ENCODE measurements at regions not wholly inside any gene's neighbourhood (a gene's known extent, or its start where the extent isn't known, plus 50 kb on each side); places are given as distances from the start of the nearest gene placed in this dataset.

- TF ChIP-seq FOXM1 (IDR thresholded peaks at IDR 0.05; ENCODE audit: borderline replicate concordance, low read depth) (no peak), EP300 (IDR thresholded peaks at IDR 0.05; ENCODE audit: borderline replicate concordance) (no peak), NFIC (IDR thresholded peaks at IDR 0.05) (no peak), TCF12 (IDR thresholded peaks at IDR 0.05; ENCODE audit: low read depth) (no peak), REST (IDR thresholded peaks at IDR 0.05; ENCODE audit: low read depth) (no peak), TEAD4 (IDR thresholded peaks at IDR 0.05) (no peak), CREB1 (IDR thresholded peaks at IDR 0.05; ENCODE audit: low read depth) (no peak), CEBPB (IDR thresholded peaks at IDR 0.05) (no peak), ZBTB7A (IDR thresholded peaks at IDR 0.05; ENCODE audit: low read depth) (no peak), TAF1 (IDR thresholded peaks at IDR 0.05; ENCODE audit: low read depth) (no peak), RAD21 (IDR thresholded peaks at IDR 0.05; ENCODE audit: low read depth) (no peak), YY1 (IDR thresholded peaks at IDR 0.05; ENCODE audit: low read depth) (no peak), EGR1 (IDR thresholded peaks at IDR 0.05) (no peak)
- TF ChIP-seq, protein P1, sequence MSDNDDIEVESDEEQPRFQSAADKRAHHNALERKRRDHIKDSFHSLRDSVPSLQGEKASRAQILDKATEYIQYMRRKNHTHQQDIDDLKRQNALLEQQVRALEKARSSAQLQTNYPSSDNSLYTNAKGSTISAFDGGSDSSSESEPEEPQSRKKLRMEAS (IDR thresholded peaks at IDR 0.05): no peak
- TF ChIP-seq, protein P2, sequence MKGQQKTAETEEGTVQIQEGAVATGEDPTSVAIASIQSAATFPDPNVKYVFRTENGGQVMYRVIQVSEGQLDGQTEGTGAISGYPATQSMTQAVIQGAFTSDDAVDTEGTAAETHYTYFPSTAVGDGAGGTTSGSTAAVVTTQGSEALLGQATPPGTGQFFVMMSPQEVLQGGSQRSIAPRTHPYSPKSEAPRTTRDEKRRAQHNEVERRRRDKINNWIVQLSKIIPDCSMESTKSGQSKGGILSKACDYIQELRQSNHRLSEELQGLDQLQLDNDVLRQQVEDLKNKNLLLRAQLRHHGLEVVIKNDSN (IDR thresholded peaks at IDR 0.05): no peak
Measured at GRCh38 chr3:29100292-29100691, 180.6 kb upstream of the RBMS3 start.

DNA sequence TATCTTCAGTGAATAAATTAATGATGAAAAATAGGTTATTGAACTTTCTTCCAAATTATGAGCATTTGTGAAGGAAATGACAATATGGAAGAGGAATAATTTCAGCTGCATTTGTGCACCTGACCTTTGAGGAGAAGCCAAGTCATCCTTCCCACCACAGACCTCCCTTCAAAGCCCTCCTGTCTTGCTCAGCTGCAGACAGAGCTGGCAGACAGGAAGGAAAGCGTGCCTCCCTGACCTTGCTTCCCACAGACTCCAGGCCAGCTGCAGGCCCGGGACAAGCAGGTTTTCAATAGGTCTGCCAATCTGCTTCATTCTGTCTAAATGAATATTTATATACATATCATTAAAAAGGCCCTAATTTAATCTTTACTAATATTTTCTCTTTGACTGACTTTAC lies 152.9 kb upstream of the RBMS3 start:
- TF ChIP-seq FOXM1 (IDR thresholded peaks at IDR 0.05; ENCODE audit: borderline replicate concordance, low read depth) (no peak), CREB1 (IDR thresholded peaks at IDR 0.05; ENCODE audit: low read depth) (no peak), TCF12 (IDR thresholded peaks at IDR 0.05; ENCODE audit: low read depth) (no peak), CEBPB (IDR thresholded peaks at IDR 0.05) (no peak), TEAD4 (IDR thresholded peaks at IDR 0.05) (no peak), NFIC (IDR thresholded peaks at IDR 0.05) (no peak), REST (IDR thresholded peaks at IDR 0.05; ENCODE audit: low read depth) (no peak), TAF1 (IDR thresholded peaks at IDR 0.05; ENCODE audit: low read depth) (no peak), EGR1 (IDR thresholded peaks at IDR 0.05) (no peak), YY1 (IDR thresholded peaks at IDR 0.05; ENCODE audit: low read depth) (no peak)
- TF ChIP-seq, protein P2 (IDR thresholded peaks at IDR 0.05): no peak

GRCh38 chr3:29137601-29138000 lies 143.3 kb upstream of the RBMS3 start:
- TF ChIP-seq, protein P2 (IDR thresholded peaks at IDR 0.05): no peak
- TF ChIP-seq, protein P1 (IDR thresholded peaks at IDR 0.05): no peak
- TF ChIP-seq NFIC (IDR thresholded peaks at IDR 0.05): no peak
- TF ChIP-seq TEAD4 (IDR thresholded peaks at IDR 0.05): no peak
- no peak for TF ChIP-seq EGR1 (IDR thresholded peaks at IDR 0.05)
- no peak for TF ChIP-seq CEBPB (IDR thresholded peaks at IDR 0.05)
- no peak for TF ChIP-seq ZBTB7A (IDR thresholded peaks at IDR 0.05; ENCODE audit: low read depth)
- TF ChIP-seq CREB1 (IDR thresholded peaks at IDR 0.05; ENCODE audit: low read depth): no peak
- no peak for TF ChIP-seq TCF12 (IDR thresholded peaks at IDR 0.05; ENCODE audit: low read depth)
- no peak for TF ChIP-seq FOXM1 (IDR thresholded peaks at IDR 0.05; ENCODE audit: borderline replicate concordance, low read depth)
- no peak for TF ChIP-seq REST (IDR thresholded peaks at IDR 0.05; ENCODE audit: low read depth)
- no peak for TF ChIP-seq RAD21 (IDR thresholded peaks at IDR 0.05; ENCODE audit: low read depth)
- no peak for TF ChIP-seq TAF1 (IDR thresholded peaks at IDR 0.05; ENCODE audit: low read depth)
- TF ChIP-seq YY1 (IDR thresholded peaks at IDR 0.05; ENCODE audit: low read depth): no peak
- no peak for TF ChIP-seq EP300 (IDR thresholded peaks at IDR 0.05; ENCODE audit: borderline replicate concordance)

- TF ChIP-seq RAD21 (IDR thresholded peaks at IDR 0.05; ENCODE audit: low read depth) (no peak), CEBPB (IDR thresholded peaks at IDR 0.05) (peak; percentile 85), REST (IDR thresholded peaks at IDR 0.05; ENCODE audit: low read depth) (no peak)
Measured at GRCh38 chr3:29138171-29138570, 142.7 kb upstream of the RBMS3 start.
